Sigmoid colon (tissue), 4 donors: ENCODE measurements at regions not wholly inside any gene's neighbourhood (a gene's known extent, or its start where the extent isn't known, plus 50 kb on each side); places are given as distances from the start of the nearest gene placed in this dataset.

Experiments
- EP300 ChIP-seq, 4 donors: sonication (generic); formaldehyde crosslinking; IDR thresholded peaks; one replicate each; pipeline ENCODE4 v1.6.1; 2017; ENCODE audit warnings: antibody characterized with exemption in 4 of 4
- POLR2A ChIP-seq, 2 donors: fragments of 450-650 bp; IDR thresholded peaks; one replicate each; pipeline ENCODE4 v1.6.1; 2016; ENCODE audit warnings: antibody characterized with exemption in 2 of 2, mild to moderate bottlenecking in 2 of 2, moderate library complexity in 2 of 2
- POLR2AphosphoS5 ChIP-seq, 4 donors: sonication (generic); formaldehyde crosslinking; IDR thresholded peaks; one replicate each; pipeline ENCODE4 v1.6.1; 2017; ENCODE audit warnings: antibody characterized with exemption in 4 of 4
- TF ChIP-seq, protein P1 (sequence below), 4 experiments: fragments of 450-650 bp in 3 of 4; fragments of 200-600 bp in 1 of 4; IDR thresholded peaks; one replicate each; pipeline ENCODE4 v1.5.1; 2016 to 2019; ENCODE audit warnings: antibody characterized with exemption in 4 of 4, mild to moderate bottlenecking in 3 of 4, moderate library complexity in 2 of 4

GRCh38 chr9:23606107-23606506 lies 219.9 kb downstream of the ELAVL2 start:
- TF ChIP-seq, protein P1, sequence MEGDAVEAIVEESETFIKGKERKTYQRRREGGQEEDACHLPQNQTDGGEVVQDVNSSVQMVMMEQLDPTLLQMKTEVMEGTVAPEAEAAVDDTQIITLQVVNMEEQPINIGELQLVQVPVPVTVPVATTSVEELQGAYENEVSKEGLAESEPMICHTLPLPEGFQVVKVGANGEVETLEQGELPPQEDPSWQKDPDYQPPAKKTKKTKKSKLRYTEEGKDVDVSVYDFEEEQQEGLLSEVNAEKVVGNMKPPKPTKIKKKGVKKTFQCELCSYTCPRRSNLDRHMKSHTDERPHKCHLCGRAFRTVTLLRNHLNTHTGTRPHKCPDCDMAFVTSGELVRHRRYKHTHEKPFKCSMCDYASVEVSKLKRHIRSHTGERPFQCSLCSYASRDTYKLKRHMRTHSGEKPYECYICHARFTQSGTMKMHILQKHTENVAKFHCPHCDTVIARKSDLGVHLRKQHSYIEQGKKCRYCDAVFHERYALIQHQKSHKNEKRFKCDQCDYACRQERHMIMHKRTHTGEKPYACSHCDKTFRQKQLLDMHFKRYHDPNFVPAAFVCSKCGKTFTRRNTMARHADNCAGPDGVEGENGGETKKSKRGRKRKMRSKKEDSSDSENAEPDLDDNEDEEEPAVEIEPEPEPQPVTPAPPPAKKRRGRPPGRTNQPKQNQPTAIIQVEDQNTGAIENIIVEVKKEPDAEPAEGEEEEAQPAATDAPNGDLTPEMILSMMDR (IDR thresholded peaks at IDR 0.05), result no peak
- no peak for TF ChIP-seq POLR2A (IDR thresholded peaks at IDR 0.05)
- TF ChIP-seq EP300 (IDR thresholded peaks at IDR 0.05), result no peak
- no peak for TF ChIP-seq POLR2AphosphoS5 (IDR thresholded peaks at IDR 0.05)
